Fibroblast of lung (primary cell): ENCODE measurements at regions not wholly inside any gene's neighbourhood (a gene's known extent, or its start where the extent isn't known, plus 50 kb on each side); places are given as distances from the start of the nearest gene placed in this dataset.
"Not testable (repeated sequence)": the region's sequence is repeated elsewhere in the genome, so short reads cannot be mapped to it uniquely, and the experiment has no call there.

Experiments used
- DNase-seq, 2 donors: peaks; one replicate each; pipeline versions ENCODE4 v3.0.0 to v3.0.0-alpha.2; 2010; ENCODE audit warnings: low read depth in 2 of 2
- H2AFZ ChIP-seq: 2 replicates; pipeline ENCODE4 v1.5.1; 2012; ENCODE audit warnings: low read length, control low read depth, inconsistent platforms
- H3K27ac ChIP-seq: 2 replicates; pipeline ENCODE4 v1.5.1; 2011; ENCODE audit warnings: low read length, control low read depth; ENCODE audit not compliant: insufficient read depth
- H3K27me3 ChIP-seq: 2 replicates; pipeline ENCODE4 v1.5.1; 2011; ENCODE audit warnings: mild to moderate bottlenecking, low read length; ENCODE audit not compliant: control insufficient read depth, insufficient read depth
- H3K36me3 ChIP-seq: 2 replicates; pipeline ENCODE4 v1.5.1; 2011; ENCODE audit warnings: low read length; ENCODE audit not compliant: control insufficient read depth, insufficient read depth
- H3K4me1 ChIP-seq: 2 replicates; pipeline ENCODE4 v1.5.1; 2011; ENCODE audit warnings: low read length; ENCODE audit not compliant: control insufficient read depth, insufficient read depth; ENCODE audit errors: extremely low read depth
- H3K4me2 ChIP-seq: 2 replicates; pipeline ENCODE4 v1.5.1; 2011; ENCODE audit warnings: low read length, control low read depth; ENCODE audit not compliant: insufficient read depth; ENCODE audit errors: extremely low read depth
- H3K4me3 ChIP-seq, 4 experiments: fragments of 200-600 bp in 1 of 4; sonication (generic) in 1 of 4; replicated peaks in 1 of 4; 2 replicates each; pipeline ENCODE4 v1.5.1; 2011 to 2016; ENCODE audit warnings: low read length in 4 of 4, low read depth in 3 of 4, mild to moderate bottlenecking in 3 of 4, control low read depth in 2 of 4, inconsistent platforms in 1 of 4, mixed read lengths in 1 of 4; ENCODE audit not compliant: insufficient read depth in 1 of 4; ENCODE audit errors: control extremely low read depth in 1 of 4
- H3K79me2 ChIP-seq: 2 replicates; pipeline ENCODE4 v1.5.1; 2012; ENCODE audit warnings: mild to moderate bottlenecking, low read length, inconsistent platforms; ENCODE audit not compliant: control insufficient read depth, insufficient read depth
- H3K9ac ChIP-seq: 2 replicates; pipeline ENCODE4 v1.5.1; 2011; ENCODE audit warnings: mild to moderate bottlenecking, low read length, control low read depth; ENCODE audit not compliant: insufficient read depth
- H3K9me3 ChIP-seq: 2 replicates; pipeline ENCODE4 v1.5.1; 2012; ENCODE audit warnings: low read depth, low read length; ENCODE audit not compliant: control insufficient read depth, insufficient read depth
- H4K20me1 ChIP-seq: 2 replicates; pipeline ENCODE4 v1.5.1; 2011; ENCODE audit warnings: low read length; ENCODE audit not compliant: control insufficient read depth, insufficient read depth; ENCODE audit errors: extremely low read depth
- CTCF ChIP-seq, 2 donors: IDR thresholded peaks in 1 of 2; conservative IDR thresholded peaks in 1 of 2; 1 replicate in 1 of 2; 2 replicates in 1 of 2; pipeline ENCODE4 v1.5.1; 2011 to 2012; ENCODE audit warnings: low read length in 2 of 2, control low read depth in 1 of 2, inconsistent platforms in 1 of 2, low read depth in 1 of 2, mild to moderate bottlenecking in 1 of 2
- EZH2 ChIP-seq: IDR thresholded peaks from 2 replicates; pipeline ENCODE4 v1.5.1; 2012; ENCODE audit warnings: low read length, control low read depth, mild to moderate bottlenecking; ENCODE audit errors: missing control alignments

DNA sequence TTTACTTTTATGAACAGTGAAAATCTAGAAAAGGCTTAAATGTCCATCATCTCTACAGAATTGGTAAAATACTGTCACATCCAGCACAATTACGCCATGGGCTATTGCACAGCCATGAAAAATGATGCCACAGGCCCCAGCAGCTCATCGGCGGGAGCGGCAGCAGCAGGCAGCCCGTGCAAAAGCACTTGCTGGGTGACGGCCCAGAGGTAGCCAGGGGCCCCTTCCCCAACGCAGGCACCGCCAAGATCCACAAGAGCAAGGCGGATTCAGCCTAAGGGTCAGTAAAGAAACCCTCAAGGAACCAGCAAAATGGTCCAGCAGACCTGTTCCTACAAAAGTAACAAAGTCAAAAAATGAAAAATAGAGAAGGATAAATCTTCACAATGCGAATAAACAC lies 272.7 kb downstream of the AGTPBP1 start:
- H3K36me3 ChIP-seq: no peaks in the 10 kb centered on the region
- H3K27ac ChIP-seq: no peak overlapping the region
- no peak overlapping the region for H3K4me3 ChIP-seq
- H3K9me3 ChIP-seq: no peaks in the 10 kb centered on the region
- H3K4me1 ChIP-seq: no peaks in the 10 kb centered on the region
- H4K20me1 ChIP-seq: no peaks in the 10 kb centered on the region
- TF ChIP-seq EZH2 (no peak), CTCF (conservative IDR thresholded peaks at IDR 0.05 in 1 of 2, IDR thresholded peaks at IDR 0.05 in 1 of 2; ENCODE audit: low read depth in 1 of 2, low read length in 2 of 2) (no peak)
- H3K79me2 ChIP-seq: no peaks in the 10 kb centered on the region
- no peak overlapping the region for H2AFZ ChIP-seq
- H3K27me3 ChIP-seq: no peaks in the 10 kb centered on the region
- no peak for DNase-seq
- H3K4me2 ChIP-seq: no peak overlapping the region
- no peak overlapping the region for H3K9ac ChIP-seq

DNA sequence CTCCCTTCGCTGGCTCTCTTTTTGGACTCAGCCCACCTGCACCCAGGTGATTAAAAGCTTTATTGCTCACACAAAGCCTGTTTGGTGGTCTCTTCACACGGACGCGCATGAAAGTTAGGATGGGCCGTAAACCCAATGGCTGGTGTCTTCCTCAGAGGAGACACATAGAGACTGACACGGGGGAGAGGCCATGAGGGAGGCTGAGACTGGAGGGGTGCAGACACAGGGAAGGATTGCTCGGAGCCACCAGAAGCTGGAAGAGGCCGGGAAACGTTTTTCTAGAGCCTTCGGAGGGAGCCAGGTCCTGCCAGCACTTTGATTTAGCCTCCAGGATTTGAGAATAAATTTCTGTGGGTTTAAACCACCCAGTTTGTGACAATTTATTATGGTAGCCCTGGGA lies 274.9 kb downstream of the AGTPBP1 start:
- no peaks in the 10 kb centered on the region for H3K79me2 ChIP-seq
- H2AFZ ChIP-seq: no peak overlapping the region
- no peaks in the 10 kb centered on the region for H3K4me1 ChIP-seq
- H3K9ac ChIP-seq: no peak overlapping the region
- H3K4me2 ChIP-seq: no peak overlapping the region
- no peaks in the 10 kb centered on the region for H3K36me3 ChIP-seq
- no peak overlapping the region for H3K4me3 ChIP-seq
- no peak for TF ChIP-seq CTCF (conservative IDR thresholded peaks at IDR 0.05 in 1 of 2, IDR thresholded peaks at IDR 0.05 in 1 of 2; ENCODE audit: low read depth in 1 of 2, low read length in 2 of 2)
- no peak for TF ChIP-seq EZH2
- no peak overlapping the region for H3K27ac ChIP-seq
- no peaks in the 10 kb centered on the region for H4K20me1 ChIP-seq
- DNase-seq: no peak
- no peaks in the 10 kb centered on the region for H3K9me3 ChIP-seq
- no peaks in the 10 kb centered on the region for H3K27me3 ChIP-seq

DNA sequence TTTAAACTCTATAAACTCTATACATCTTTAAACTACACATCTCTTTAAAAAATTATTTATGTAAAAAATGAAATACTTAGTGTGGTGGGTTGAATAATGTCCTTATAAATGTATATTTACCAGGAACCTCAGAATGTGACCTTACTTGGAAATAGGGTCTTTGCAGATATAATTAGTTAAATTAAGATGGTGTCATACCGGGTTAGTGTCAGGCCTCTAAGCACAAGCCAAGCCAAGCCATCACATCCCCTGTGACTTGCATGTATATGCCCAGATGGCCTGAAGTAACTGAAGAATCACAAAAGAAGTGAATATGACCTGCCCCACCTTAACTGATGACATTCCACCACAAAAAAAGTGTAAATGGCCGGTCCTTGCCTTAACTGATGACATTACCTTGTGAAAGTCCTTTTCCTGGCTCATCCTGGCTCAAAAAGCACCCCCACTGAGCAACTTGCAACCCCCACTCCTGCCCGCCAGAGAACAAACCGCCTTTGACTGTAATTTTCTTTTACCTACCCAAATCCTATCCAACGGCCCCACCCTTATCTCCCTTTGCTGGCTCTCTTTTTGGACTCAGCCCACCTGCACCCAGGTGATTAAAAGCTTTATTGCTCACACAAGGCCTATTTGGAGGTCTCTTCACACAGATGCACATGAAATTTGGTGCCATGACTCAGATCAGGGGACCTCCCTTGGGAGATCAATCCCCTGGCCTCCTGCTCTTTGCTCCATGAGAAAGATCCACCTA lies 283.5 kb downstream of the AGTPBP1 start:
- H3K4me1 ChIP-seq, H3K4me2 ChIP-seq, H3K36me3 ChIP-seq, H2AFZ ChIP-seq, H3K4me3 ChIP-seq, H3K9ac ChIP-seq, H3K27me3 ChIP-seq, H3K27ac ChIP-seq, DNase-seq, H3K9me3 ChIP-seq, H4K20me1 ChIP-seq, H3K79me2 ChIP-seq: not testable (repeated sequence)
